GM23338 (cell line): ENCODE measurements at regions not wholly inside any gene's neighbourhood (a gene's known extent, or its start where the extent isn't known, plus 50 kb on each side); places are given as distances from the start of the nearest gene placed in this dataset.

Source experiments
- CREB1 ChIP-seq: fragments of 250-450 bp; sonication (Bioruptor Pico); IDR thresholded peaks from 2 replicates; pipeline ENCODE4 v1.5.0; 2020; ENCODE audit warnings: low read depth, mild to moderate bottlenecking, moderate library complexity
- CTCF ChIP-seq, 2 experiments: fragments of 200-600 bp in 1 of 2; sonication (generic) in 1 of 2; conservative IDR thresholded peaks; 2 replicates each; pipeline versions ENCODE4 v1.5.1 to v1.6.1; 2016 to 2017; ENCODE audit warnings: antibody characterized with exemption in 2 of 2, low read depth in 2 of 2, mild to moderate bottlenecking in 2 of 2, moderate library complexity in 1 of 2
- ETS1 ChIP-seq: IDR thresholded peaks from 2 replicates; pipeline ENCODE4 v1.6.1; 2016; ENCODE audit warnings: antibody characterized with exemption
- EZH2 ChIP-seq: fragments of 200-600 bp; sonication (generic); IDR thresholded peaks from one replicate; pipeline ENCODE4 v1.8.0; 2017; ENCODE audit warnings: antibody characterized with exemption, mild to moderate bottlenecking, low read depth; ENCODE audit not compliant: unreplicated experiment
- EZH2phosphoT487 ChIP-seq: fragments of 200-600 bp; sonication (generic); IDR thresholded peaks from one replicate; pipeline ENCODE4 v1.8.1; 2018; ENCODE audit warnings: antibody characterized with exemption; ENCODE audit not compliant: unreplicated experiment
- JUNB ChIP-seq: IDR thresholded peaks from one replicate; pipeline ENCODE4 v1.6.1; 2016; ENCODE audit warnings: antibody characterized with exemption; ENCODE audit not compliant: unreplicated experiment
- NANOG ChIP-seq: IDR thresholded peaks from 2 replicates; pipeline ENCODE4 v1.6.1; 2016; ENCODE audit warnings: antibody characterized with exemption, borderline replicate concordance
- POLR2AphosphoS5 ChIP-seq: IDR thresholded peaks from 2 replicates; pipeline ENCODE4 v1.6.1; 2016; ENCODE audit warnings: antibody characterized with exemption, low read depth
- STAT1 ChIP-seq: IDR thresholded peaks from one replicate; pipeline ENCODE4 v1.6.1; 2016; ENCODE audit warnings: antibody characterized with exemption; ENCODE audit not compliant: unreplicated experiment
- ZNF331 ChIP-seq: fragments of 250-450 bp; sonication (Bioruptor Pico); IDR thresholded peaks from 2 replicates; pipeline ENCODE4 v1.5.0; 2020; ENCODE audit warnings: low read depth, mild to moderate bottlenecking, moderate library complexity
- ZNF462 ChIP-seq: fragments of 250-450 bp; sonication (Bioruptor Pico); IDR thresholded peaks from 2 replicates; pipeline ENCODE4 v1.5.0; 2020; ENCODE audit warnings: mild to moderate bottlenecking, moderate library complexity
- TF ChIP-seq, protein P1 (sequence below): IDR thresholded peaks from one replicate; pipeline ENCODE4 v1.6.1; 2018; ENCODE audit warnings: antibody characterized with exemption; ENCODE audit not compliant: unreplicated experiment

- no peak for TF ChIP-seq CTCF (conservative IDR thresholded peaks at IDR 0.05; ENCODE audit: low read depth in 2 of 2)
- no peak for TF ChIP-seq EZH2
- no peak for TF ChIP-seq POLR2AphosphoS5
- TF ChIP-seq NANOG: no peak
- no peak for TF ChIP-seq ETS1
- TF ChIP-seq EZH2phosphoT487: no peak
- TF ChIP-seq, protein P1, sequence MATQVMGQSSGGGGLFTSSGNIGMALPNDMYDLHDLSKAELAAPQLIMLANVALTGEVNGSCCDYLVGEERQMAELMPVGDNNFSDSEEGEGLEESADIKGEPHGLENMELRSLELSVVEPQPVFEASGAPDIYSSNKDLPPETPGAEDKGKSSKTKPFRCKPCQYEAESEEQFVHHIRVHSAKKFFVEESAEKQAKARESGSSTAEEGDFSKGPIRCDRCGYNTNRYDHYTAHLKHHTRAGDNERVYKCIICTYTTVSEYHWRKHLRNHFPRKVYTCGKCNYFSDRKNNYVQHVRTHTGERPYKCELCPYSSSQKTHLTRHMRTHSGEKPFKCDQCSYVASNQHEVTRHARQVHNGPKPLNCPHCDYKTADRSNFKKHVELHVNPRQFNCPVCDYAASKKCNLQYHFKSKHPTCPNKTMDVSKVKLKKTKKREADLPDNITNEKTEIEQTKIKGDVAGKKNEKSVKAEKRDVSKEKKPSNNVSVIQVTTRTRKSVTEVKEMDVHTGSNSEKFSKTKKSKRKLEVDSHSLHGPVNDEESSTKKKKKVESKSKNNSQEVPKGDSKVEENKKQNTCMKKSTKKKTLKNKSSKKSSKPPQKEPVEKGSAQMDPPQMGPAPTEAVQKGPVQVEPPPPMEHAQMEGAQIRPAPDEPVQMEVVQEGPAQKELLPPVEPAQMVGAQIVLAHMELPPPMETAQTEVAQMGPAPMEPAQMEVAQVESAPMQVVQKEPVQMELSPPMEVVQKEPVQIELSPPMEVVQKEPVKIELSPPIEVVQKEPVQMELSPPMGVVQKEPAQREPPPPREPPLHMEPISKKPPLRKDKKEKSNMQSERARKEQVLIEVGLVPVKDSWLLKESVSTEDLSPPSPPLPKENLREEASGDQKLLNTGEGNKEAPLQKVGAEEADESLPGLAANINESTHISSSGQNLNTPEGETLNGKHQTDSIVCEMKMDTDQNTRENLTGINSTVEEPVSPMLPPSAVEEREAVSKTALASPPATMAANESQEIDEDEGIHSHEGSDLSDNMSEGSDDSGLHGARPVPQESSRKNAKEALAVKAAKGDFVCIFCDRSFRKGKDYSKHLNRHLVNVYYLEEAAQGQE: no peak
- TF ChIP-seq JUNB: no peak
- TF ChIP-seq STAT1: no peak
- no peak for TF ChIP-seq CREB1 (CRISPR knock-in tag)
- TF ChIP-seq ZNF331: no peak
- no peak for TF ChIP-seq ZNF462
These were observed 102.5 kb downstream of the LYPLAL1 start for GRCh38 chr1:219276049-219276738.
